ENCODE measurements at regions not wholly inside any gene's neighbourhood (a gene's known extent, or its start where the extent isn't known, plus 50 kb on each side); places are given as distances from the start of the nearest gene placed in this dataset.
A peak's percentile ranks its signal among the peaks of the same experiment; 100 is the strongest.
"Not testable (repeated sequence)": the region's sequence is repeated elsewhere in the genome, so short reads cannot be mapped to it uniquely, and the experiment has no call there.

DNA sequence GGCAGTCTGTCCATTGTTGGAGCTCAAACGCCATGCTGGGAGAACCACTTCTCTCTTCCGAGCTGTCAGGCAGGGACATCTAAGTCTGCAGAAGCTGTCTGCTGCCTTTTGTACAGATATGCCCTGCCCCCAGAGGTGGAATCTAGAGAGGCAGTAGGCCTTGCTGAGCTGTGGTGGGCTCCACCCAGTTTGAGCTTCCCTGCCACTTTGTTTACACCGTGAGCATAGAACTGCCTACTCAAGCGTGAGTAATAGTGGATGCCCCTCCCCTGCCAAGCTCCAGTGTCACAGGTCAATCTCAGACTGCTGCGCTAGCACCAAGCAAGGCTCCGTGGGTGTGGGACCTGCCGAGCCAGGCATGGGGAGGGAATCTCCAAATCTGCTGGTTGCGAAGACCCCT lies 145.7 kb downstream of the VSIG4 start:
- peaks cover 7 to 25% (median 16%) of the 10 kb centered on the region in 7 donors for H3K4me1 Mint-ChIP-seq
- ChIA-PET POLR2A (no interaction called here), CTCF (no interaction called here)
- Histone ChIP-seq H3K27ac (ENCODE audit: low read depth, low read length) (no peak overlapping the region), H3K27me3 (ENCODE audit: control insufficient read depth in 2 of 2, insufficient read depth in 2 of 2, low read length in 2 of 2) (no peaks in the 10 kb centered on the region), H3K4me1 (ENCODE audit: control insufficient read depth in 2 of 2, insufficient read depth in 2 of 2, low read length in 2 of 2) (peaks cover 0 to 4% of the 10 kb centered on the region in 2 donors), H3K9me3 (ENCODE audit: control insufficient read depth in 2 of 3, low read length in 3 of 3) (no peaks in the 10 kb centered on the region), H3K4me3 (ENCODE audit: low read length) (no peak overlapping the region), H3K36me3 (ENCODE audit: control insufficient read depth in 2 of 3, insufficient read depth in 3 of 3, low read length in 3 of 3) (no peaks in the 10 kb centered on the region)
- no peaks in the 10 kb centered on the region for H3K27me3 Mint-ChIP-seq
- H3K4me3 Mint-ChIP-seq = no peak overlapping the region
- no peak overlapping the region for H3K27ac Mint-ChIP-seq
- intact Hi-C loops (cut with micrococcal nuclease) = no loop called here
- H3K36me3 Mint-ChIP-seq = peaks cover 0 to 8% (median 0%) of the 10 kb centered on the region in 5 donors
- peaks cover 0 to 12% (median 2%) of the 10 kb centered on the region in 11 donors for H3K9me3 Mint-ChIP-seq
- no peak for ATAC-seq
- no peak for DNase-seq

DNA sequence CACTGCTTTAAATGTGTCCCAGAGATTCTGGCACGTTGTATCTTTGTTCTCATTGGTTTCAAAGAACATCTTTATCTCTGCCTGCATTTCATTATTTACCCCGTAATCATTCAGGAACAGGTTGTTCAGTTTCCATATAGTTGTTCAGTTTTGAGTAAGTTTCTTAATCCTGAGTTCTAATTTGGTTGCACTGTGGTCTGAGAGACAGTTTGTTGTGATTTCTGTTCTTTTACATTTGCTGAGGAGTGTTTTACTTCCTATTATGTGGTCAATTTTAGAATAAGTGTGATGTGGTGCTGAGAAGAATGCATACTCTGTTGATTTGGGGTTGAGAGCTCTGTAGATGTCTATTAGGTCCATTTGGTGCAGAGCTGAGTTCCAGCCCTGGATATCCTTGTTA lies 148.1 kb downstream of the VSIG4 start:
- H3K36me3 ChIP-seq (ENCODE audit: control insufficient read depth in 2 of 3, insufficient read depth in 3 of 3, low read length in 3 of 3); H3K27ac ChIP-seq (ENCODE audit: low read depth, low read length); H3K4me3 ChIP-seq (ENCODE audit: low read length); H3K36me3 Mint-ChIP-seq; POLR2A ChIA-PET; H3K27me3 ChIP-seq (ENCODE audit: control insufficient read depth in 2 of 2, insufficient read depth in 2 of 2, low read length in 2 of 2); intact Hi-C loops (cut with micrococcal nuclease); DNase-seq; CTCF ChIA-PET; ATAC-seq; H3K9me3 ChIP-seq (ENCODE audit: control insufficient read depth in 2 of 3, low read length in 3 of 3); H3K4me1 ChIP-seq (ENCODE audit: control insufficient read depth in 2 of 2, insufficient read depth in 2 of 2, low read length in 2 of 2); H3K27me3 Mint-ChIP-seq: not testable (repeated sequence)
- Mint-ChIP-seq H3K4me3 (peak overlapping the region in 1 of 10 donors; percentile 48), H3K9me3 (peaks cover 0 to 12% (median 2%) of the 10 kb centered on the region in 11 donors), H3K4me1 (peaks cover 7 to 25% (median 16%) of the 10 kb centered on the region in 7 donors), H3K27ac (peak overlapping the region in 3 of 9 donors; percentile 35 to 76 (median 40))

DNA sequence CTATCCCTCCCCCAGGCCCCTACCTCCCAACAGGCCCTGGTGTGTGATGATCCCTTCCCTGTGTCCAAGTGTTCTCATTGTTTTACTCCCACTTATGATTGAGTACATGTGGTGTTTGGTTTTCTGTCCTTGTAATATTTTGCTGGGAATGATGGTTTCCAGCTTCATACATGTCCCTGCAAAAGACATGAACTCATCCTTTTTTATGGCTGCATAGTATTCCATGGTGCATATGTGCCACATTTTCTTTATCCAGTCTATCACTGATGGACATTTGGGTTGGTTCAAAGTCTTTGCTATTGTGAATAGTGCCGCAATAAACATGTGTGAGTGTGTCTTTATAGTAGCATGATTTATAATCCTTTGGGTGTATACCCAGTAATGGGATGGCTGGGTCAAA lies 151.7 kb downstream of the VSIG4 start:
- H3K27me3 ChIP-seq (ENCODE audit: control insufficient read depth in 2 of 2, insufficient read depth in 2 of 2, low read length in 2 of 2); H3K4me3 ChIP-seq (ENCODE audit: low read length); H3K27ac ChIP-seq (ENCODE audit: low read depth, low read length); POLR2A ChIA-PET; ATAC-seq; H3K9me3 ChIP-seq (ENCODE audit: control insufficient read depth in 2 of 3, low read length in 3 of 3); H3K27ac Mint-ChIP-seq; H3K36me3 Mint-ChIP-seq; H3K4me1 ChIP-seq (ENCODE audit: control insufficient read depth in 2 of 2, insufficient read depth in 2 of 2, low read length in 2 of 2); H3K27me3 Mint-ChIP-seq; CTCF ChIA-PET; DNase-seq; H3K4me3 Mint-ChIP-seq; intact Hi-C loops (cut with micrococcal nuclease); H3K36me3 ChIP-seq (ENCODE audit: control insufficient read depth in 2 of 3, insufficient read depth in 3 of 3, low read length in 3 of 3); H3K9me3 Mint-ChIP-seq: not testable (repeated sequence)
- peaks cover 12 to 27% (median 23%) of the 10 kb centered on the region in 7 donors for H3K4me1 Mint-ChIP-seq

DNA sequence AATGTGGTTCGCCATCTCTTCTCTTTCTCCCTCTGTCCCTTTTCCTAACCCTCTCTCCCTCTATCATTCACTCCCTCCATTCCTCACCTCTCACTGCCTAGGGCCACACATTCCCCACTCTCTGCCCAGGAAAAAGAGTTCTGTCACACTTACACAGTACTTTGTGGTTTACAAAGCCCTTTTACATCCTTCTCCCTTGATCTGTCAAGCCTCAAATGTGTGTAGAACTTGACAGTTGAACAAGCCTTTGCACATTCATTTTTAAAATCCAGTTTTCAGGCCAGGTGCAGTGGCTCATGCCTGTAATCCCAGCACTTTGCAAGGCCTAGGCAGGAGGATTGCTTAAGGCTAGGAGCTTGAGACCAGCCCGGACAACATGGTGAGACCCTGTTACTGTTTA lies 156.3 kb downstream of the VSIG4 start:
- H3K4me3 ChIP-seq (ENCODE audit: low read length) = no peak overlapping the region
- CTCF ChIA-PET = no interaction called here
- ATAC-seq = no peak
- Mint-ChIP-seq H3K27ac (peak overlapping the region in 1 of 9 donors; percentile 41), H3K27me3 (peaks cover 0 to 2% (median 0%) of the 10 kb centered on the region in 5 donors), H3K9me3 (peaks cover 0 to 2% (median 0%) of the 10 kb centered on the region in 11 donors), H3K4me1 (peaks cover 11 to 28% (median 16%) of the 10 kb centered on the region in 7 donors), H3K36me3 (peaks cover 0 to 2% (median 0%) of the 10 kb centered on the region in 5 donors), H3K4me3 (peak overlapping the region in 1 of 10 donors; percentile 0)
- no peaks in the 10 kb centered on the region for H3K9me3 ChIP-seq (ENCODE audit: control insufficient read depth in 2 of 3, low read length in 3 of 3)
- no peak overlapping the region for H3K27ac ChIP-seq (ENCODE audit: low read depth, low read length)
- intact Hi-C loops (cut with micrococcal nuclease) = loop anchor here in 1 of 2 donors (5.0 kb wide), 1 partner anchor 286 kb away; no protein-coding TSS in a partner anchor
- POLR2A ChIA-PET = no interaction called here
- no peaks in the 10 kb centered on the region for H3K27me3 ChIP-seq (ENCODE audit: control insufficient read depth in 2 of 2, insufficient read depth in 2 of 2, low read length in 2 of 2)
- no peaks in the 10 kb centered on the region for H3K36me3 ChIP-seq (ENCODE audit: control insufficient read depth in 2 of 3, insufficient read depth in 3 of 3, low read length in 3 of 3)
- no peak for DNase-seq
- H3K4me1 ChIP-seq (ENCODE audit: control insufficient read depth in 2 of 2, insufficient read depth in 2 of 2, low read length in 2 of 2) = peaks cover 0 to 8% of the 10 kb centered on the region in 2 donors

DNA sequence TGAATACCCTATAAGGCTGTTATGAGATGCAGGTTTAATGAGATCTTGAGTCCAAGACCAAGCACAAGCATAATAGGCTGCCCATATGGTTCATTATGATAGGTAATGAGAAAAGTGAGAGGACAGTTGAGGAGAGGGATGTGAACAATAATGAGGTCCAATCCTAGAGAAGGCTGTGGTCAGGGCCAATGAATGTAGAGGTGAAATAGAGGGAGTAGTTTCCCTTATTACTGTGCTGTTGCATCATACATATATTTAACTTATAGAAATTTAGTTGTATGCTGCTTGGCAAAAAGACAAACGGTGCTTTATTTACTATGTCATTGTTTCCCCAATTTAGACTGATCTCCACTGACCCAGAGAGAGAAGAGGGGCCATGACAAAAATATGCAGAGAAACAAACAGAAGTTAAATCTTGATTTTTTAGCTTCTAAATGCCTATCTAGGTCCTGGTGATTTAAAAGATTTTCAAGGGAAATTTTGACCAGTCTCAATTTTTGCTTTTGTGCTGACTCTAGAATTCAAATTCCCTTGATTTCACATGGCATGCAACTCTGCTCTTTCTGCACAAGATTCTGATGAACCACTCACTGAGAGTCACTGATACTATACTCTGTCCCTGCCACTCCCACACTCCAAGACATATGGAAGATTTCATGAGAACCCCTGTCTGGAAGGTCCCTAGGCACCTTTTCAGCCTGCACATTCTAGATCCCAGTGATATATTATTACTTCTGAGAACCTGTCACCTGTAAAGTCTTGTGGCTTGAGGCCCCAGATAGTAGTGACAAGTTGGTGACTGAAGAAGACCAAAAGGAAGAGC lies 159.7 kb downstream of the VSIG4 start:
- Mint-ChIP-seq H3K27me3 (peaks cover 0 to 2% (median 0%) of the 10 kb centered on the region in 5 donors), H3K27ac (no peak overlapping the region), H3K4me3 (no peak overlapping the region), H3K4me1 (peaks cover 19 to 37% (median 24%) of the 10 kb centered on the region in 7 donors), H3K9me3 (peaks cover 0 to 4% (median 0%) of the 10 kb centered on the region in 11 donors), H3K36me3 (peaks cover 0 to 5% (median 0%) of the 10 kb centered on the region in 5 donors)
- CTCF ChIA-PET = interaction anchor here (0.7 kb wide), 1 partner anchor 17 kb away, joined by 3 read pairs; no protein-coding TSS in a partner anchor
- Histone ChIP-seq H3K4me1 (ENCODE audit: control insufficient read depth in 2 of 2, insufficient read depth in 2 of 2, low read length in 2 of 2) (peaks cover 0 to 13% of the 10 kb centered on the region in 2 donors), H3K36me3 (ENCODE audit: control insufficient read depth in 2 of 3, insufficient read depth in 3 of 3, low read length in 3 of 3) (no peaks in the 10 kb centered on the region), H3K4me3 (ENCODE audit: low read length) (no peak overlapping the region), H3K9me3 (ENCODE audit: control insufficient read depth in 2 of 3, low read length in 3 of 3) (no peaks in the 10 kb centered on the region), H3K27me3 (ENCODE audit: control insufficient read depth in 2 of 2, insufficient read depth in 2 of 2, low read length in 2 of 2) (no peaks in the 10 kb centered on the region), H3K27ac (ENCODE audit: low read depth, low read length) (no peak overlapping the region)
- DNase-seq (no peak), ATAC-seq (no peak)
- POLR2A ChIA-PET = no interaction called here
- intact Hi-C loops (cut with micrococcal nuclease) = loop anchor here in 1 of 2 donors (5.0 kb wide), 1 partner anchor 283 kb away; no protein-coding TSS in a partner anchor

DNA sequence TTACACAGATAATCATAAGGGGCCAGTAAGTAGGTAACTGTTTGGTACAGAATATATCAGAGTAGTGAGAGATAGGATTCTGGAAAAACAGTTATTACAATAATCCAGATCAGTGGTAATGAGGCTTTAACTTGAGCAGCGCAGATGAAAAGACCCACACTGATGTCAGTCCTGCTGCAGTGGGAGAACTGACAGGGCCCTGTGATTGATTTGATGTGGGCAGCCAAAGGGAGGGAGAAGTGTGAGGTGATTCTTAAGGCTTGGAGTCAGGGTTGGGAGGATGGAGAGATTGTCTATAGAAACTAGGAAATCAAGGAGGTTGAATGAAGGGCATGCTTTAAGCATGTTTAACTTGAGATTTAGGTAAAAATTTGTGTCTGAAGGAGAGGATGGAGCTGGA lies 161.4 kb downstream of the VSIG4 start:
- Histone ChIP-seq H3K9me3 (ENCODE audit: control insufficient read depth in 2 of 3, low read length in 3 of 3) (no peaks in the 10 kb centered on the region), H3K4me3 (ENCODE audit: low read length) (no peak overlapping the region), H3K27ac (ENCODE audit: low read depth, low read length) (no peak overlapping the region), H3K4me1 (ENCODE audit: control insufficient read depth in 2 of 2, insufficient read depth in 2 of 2, low read length in 2 of 2) (peaks cover 6 to 11% of the 10 kb centered on the region in 2 donors), H3K27me3 (ENCODE audit: control insufficient read depth in 2 of 2, insufficient read depth in 2 of 2, low read length in 2 of 2) (no peaks in the 10 kb centered on the region), H3K36me3 (ENCODE audit: control insufficient read depth in 2 of 3, insufficient read depth in 3 of 3, low read length in 3 of 3) (no peaks in the 10 kb centered on the region)
- CTCF ChIA-PET = no interaction called here
- ATAC-seq (no peak), DNase-seq (no peak)
- intact Hi-C loops (cut with micrococcal nuclease) = no loop called here
- H3K27ac Mint-ChIP-seq = peak overlapping the region in 2 of 9 donors; percentile 5 to 44
- H3K4me3 Mint-ChIP-seq = no peak overlapping the region
- H3K9me3 Mint-ChIP-seq = peaks cover 0 to 4% (median 0%) of the 10 kb centered on the region in 11 donors
- peaks cover 15 to 31% (median 21%) of the 10 kb centered on the region in 7 donors for H3K4me1 Mint-ChIP-seq
- H3K27me3 Mint-ChIP-seq = peaks cover 0 to 2% (median 0%) of the 10 kb centered on the region in 5 donors
- peaks cover 0 to 7% (median 0%) of the 10 kb centered on the region in 5 donors for H3K36me3 Mint-ChIP-seq
- POLR2A ChIA-PET = interaction anchor here (0.7 kb wide), 1 partner anchor 19 kb away, joined by 3 read pairs; no protein-coding TSS in a partner anchor

Data from naive thymus-derived CD4-positive, alpha-beta T cell (primary cell).